ENCODE measurements at regions not wholly inside any gene's neighbourhood (a gene's known extent, or its start where the extent isn't known, plus 50 kb on each side); places are given as distances from the start of the nearest gene placed in this dataset.

DNA sequence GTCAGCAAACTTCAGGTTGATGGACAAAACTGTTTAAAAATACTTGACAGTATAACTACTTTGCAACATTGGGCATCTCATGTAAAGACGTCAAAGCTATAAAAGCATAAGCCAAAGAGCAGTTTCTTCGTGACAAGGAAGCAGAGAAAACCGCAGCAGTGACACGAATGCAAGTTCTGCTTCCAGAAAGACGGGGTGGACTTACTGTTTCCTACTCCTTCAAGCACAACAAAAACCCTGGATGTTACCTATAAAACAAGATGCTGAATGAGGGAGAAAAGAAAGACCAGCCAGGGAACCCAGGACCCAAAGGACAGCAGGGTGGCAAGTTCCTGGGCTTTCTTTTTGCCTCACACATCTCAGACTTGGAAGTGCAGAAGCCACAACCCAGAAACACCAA lies 98.0 kb downstream of the DLL1 start:
- DNase-seq, result no peak

DNA sequence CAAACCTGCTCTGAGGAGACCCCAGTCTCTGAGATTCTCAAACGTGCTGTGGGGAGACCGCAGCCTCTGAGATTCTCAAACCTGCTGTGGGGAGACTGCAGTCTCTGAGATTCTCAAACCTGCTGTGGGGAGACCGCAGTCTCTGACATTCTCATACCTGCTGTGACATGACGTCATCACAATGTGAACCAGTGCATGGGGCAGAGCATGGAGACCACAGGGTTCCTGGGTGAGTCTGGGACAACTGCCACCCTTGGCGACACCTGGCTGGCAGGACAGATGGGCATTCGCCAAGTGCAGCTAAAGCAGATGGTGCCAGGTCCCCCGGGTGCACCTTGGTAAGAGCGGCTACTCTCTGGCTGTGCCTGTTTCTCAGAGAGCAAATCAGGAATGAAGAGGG lies 98.8 kb downstream of the DLL1 start:
- DNase-seq, result peak in 1 of 2 experiments; percentile 2

DNA sequence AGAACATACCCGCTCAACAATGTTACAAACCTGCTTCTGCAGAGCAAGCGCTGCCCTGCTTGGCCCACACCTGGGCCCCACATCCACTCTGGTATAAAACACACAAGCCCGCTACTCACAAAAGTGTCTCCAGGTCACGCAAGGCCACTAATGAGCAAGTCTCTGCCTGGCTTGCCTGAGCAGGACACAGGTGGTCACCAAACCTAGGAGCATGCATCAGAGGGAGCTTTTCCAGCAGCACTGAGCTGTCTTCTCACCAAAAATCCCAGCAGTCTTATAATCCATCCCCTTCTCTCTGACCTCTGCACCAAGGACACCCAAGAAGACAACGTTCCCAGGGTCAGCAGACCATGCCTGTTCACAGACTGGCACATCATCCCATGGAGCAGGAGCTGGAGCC lies 100.8 kb downstream of the DLL1 start:
- DNase-seq, result peak in 1 of 2 experiments; percentile 3

DNA sequence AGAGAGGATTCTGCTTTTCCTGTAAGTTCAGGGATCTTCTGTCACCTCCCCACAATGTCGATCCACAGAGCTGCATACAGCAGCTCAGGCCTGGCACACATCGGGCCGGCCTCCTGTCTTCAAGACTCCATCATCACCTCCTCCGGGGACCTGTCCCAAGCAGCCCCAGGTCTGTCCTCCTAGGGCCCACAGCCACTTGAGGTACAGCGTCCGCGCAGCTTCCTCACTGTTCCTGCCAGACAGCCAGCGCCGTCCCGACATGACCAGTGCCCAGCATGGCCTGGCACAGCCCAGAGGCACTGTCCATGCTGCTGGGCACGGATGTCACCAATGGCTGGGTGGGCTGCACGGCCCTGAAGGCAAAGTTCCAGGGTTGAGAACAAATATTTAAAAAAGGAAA lies 101.6 kb downstream of the DLL1 start:
- DNase-seq, result peak in 1 of 2 experiments; percentile 7

DNA sequence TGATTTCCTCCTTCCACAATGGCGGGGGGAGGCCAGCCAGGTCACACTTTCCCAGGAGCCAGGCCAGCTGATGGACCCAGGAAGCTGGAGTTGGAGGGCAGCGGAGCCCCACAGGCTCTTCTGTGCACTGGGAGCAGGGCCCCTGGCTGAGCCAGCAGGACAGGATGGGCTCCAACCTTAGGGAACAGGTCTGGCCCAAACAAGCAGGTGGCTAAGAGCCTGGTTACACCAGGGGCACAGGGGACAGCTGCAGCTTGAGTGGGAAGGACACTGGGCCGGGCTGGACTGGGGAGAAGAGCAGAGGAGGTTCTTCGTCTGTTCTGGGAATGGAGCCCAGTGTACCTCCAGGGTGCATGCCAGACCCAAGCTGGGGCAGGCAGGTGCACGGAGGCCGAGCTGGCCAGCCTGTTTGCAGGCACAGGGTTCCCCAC lies 102.3 kb downstream of the DLL1 start:
- DNase-seq, result peak in 1 of 2 experiments; percentile 4

DNA sequence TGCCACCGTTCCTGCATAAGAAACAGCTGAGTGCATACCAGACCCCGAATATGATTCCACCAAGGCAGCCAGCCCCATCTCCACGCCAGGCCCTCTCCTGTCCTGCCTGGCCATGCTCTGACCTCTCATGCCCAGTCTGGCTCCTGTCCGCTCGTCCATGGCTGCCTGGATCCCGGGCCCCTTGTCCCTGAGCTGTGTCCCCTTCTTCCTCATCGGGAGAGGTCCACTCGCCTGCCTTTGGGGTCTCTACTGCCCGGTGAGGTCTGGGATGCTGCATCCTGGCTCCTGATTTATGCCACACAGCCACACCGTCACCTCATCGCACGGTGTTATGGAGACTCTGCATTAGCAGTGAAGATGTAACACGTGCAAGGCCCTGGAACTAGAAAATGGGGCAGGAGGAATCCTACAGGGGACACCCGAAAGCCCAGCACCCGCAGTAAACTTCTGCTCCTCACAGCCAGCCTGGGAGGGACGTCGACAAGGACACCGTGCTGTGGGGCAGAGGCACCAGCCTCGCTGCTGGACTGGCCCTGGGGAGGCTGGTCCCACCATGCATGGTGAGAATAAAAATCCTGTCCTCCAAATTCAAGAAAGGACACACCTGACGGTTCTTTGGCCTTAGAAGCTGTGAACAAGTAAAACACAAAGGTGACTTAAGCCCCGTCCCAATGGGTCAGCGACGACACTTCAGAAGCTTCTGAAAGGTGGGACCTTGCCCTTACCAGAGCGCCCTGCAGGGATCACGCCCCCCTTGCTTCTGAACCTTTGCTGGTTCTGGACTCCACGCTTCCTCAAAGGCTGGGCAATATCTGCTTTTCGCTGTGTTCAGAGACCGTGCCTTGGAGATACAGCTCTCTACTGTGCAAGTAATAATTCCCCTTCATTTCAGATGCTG lies 103.0 kb downstream of the DLL1 start:
- DNase-seq, result peak in 1 of 2 experiments; percentile 1

DNA sequence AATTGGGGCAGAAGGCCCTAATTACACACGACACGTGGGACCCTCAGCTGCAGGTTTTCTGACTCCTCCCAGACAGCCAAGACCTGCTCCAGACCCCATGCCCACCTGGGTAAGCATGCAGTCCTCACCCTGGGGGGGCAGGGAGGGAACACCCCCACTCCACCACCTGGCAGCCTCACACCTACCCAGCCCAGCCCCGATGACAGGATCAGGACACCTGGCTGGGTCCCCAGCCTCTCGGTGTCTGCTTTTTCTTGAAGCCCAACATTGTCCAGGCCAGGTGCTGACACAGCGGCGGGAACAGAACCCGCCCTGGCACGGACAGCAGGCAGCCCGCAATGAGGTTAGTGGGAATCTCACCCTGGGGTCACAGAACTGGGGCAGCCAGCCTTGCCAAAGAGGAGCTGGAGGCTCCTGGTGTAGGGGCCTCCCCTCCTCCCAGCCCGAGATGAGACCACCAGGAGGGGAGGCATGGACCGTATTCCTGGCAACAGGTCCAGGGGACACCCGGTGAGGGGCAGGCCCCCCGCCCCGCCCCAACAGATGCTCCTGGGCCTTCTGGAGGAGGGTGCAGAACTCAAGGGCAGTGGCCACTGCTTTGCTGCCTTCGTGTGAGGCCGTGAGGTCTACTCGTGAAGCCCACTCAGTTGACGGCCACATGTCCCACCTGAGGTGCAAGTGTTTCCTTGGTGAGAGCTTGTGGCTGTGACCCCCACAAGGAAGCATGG lies 103.8 kb downstream of the DLL1 start:
- DNase-seq, result peak in 1 of 2 experiments; percentile 4

DNA sequence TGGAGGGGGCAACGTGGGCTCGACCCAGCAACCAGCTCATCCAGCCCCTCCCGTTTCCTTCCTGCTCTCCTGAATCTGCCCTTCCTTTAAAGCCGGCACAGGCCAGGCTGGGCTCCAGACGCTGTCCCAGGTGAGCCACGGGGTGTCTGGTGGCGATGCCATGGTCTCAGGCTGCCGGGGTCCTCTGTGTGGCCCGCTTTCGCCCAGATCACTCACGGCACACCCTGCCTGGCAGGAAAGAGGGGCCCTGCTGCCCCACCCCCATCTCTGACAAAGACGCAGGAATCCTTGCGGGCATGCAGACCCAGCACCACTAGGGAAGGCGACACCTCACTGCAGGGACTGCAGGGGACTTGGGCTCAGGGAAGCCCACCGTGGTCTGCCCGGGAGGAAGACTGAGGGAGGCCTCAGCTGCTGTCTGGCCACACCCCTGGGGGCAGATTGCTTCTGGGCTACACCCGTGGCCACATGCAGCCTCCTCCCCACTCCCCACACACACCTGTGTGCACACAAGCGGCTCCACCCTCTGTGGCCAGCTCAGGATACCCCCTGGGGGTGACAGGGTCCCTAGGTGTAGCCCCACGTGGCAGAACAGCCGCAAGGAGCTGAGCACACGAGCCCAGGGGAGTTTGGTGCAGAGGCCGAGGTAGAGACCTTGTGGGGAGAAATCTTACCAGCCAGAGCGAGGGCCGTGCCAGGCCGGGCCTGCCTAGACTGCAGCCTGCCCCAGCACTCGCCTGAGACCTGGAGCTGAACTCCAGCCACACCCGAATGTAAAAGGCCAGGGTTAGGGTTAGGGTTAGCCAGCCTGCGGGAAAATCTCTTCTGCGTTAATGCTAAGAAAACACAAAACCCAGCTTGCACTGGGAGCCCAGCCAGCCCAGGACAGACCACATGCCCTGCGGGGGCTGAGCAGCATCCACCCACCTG lies 104.6 kb downstream of the DLL1 start:
- peak in 1 of 2 experiments; percentile 8 for DNase-seq

DNA sequence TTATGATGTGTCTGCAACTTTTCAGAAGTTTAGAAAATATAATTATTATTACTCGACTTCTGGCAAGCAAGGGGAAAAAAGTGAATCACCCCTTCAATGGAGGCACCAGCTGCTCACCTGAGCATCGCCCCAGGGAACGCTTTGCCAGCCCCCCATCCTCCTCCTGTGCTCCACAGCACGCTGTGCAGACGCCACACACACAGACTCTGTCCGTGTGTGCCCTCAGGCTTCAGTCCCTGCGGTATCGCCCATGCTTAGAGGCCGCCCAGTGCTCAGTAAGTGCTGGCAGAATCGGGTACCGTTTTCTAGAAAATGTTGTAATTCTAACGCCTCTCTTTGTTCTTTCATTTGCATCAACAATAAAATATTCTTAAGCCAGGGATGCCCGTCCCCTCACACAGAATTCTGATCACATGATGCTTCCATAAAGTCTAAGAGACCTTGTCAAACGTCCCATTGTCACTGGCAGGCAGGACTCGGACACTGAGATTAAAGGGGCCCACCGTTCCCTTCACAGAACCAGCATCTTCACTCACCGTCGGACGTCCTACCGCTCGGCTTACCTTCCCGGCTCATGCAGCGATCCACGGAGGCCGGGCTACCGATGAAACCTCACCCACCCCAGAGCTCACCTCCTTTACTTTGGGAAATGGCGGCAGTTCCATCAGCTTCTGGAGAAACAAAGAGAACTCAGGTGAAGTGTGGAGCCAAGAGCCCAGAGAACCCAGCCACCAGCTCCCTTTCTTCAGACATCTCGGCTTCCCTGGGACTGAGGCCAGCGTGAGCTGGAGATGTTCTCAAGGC lies 105.5 kb downstream of the DLL1 start:
- DNase-seq, result peak in 1 of 2 experiments; percentile 5

DNA sequence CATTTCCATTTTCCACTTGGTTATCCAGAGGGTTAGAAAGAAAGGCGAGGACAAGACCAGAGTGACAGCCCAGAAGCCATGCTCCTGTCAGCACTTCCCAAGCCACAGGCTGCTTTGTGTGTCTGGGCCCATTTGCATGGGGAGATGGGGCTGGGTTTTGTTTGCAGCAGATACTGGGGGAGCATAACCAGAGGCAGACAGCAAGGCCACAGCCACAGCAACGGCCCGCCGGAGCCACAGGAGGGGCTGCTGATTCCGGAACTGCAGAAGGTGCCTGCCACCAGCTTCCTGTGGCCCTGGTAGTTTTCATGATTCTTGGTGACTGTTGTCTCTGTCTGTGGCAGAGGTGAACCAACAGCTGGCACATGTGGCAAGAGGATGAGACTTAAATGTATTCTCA lies 106.6 kb downstream of the DLL1 start:
- DNase-seq, result peak in 1 of 2 experiments; percentile 12

DNA sequence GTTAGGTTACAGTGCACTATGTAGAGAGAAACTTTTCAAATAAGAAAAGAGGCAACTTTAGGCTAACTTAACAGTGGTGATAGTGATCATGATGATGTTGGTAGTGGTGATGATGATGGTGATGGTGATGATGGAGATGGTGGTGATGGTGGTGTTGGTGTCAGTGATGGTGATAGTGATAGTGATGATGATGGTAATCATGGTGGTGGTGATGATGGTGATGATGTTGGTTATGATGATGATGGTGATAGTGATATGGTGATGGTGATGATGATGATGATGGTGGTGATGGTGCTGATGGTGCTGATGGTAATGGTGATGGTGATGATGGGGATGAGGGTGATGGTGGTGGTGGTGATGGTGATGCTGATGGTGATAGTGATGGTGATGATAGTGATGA lies 107.4 kb downstream of the DLL1 start:
- no peak for DNase-seq

DNA sequence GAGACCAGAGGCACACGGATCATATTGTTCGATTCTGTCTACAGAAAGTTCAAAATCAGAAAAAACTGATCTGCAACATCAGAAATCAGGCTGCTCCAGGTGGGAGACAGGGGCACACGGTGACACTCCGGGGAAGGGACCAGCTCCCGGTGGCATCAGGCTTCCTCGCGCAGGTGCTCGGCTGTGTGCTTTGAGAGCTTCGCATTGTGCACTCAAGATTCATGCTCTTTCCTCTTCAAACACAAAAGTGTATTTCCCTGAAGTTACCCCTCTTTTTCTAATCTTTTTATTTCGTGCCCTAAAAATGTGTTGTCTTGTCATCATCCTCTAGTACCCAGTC lies 108.1 kb downstream of the DLL1 start:
- DNase-seq, result no peak

DNA sequence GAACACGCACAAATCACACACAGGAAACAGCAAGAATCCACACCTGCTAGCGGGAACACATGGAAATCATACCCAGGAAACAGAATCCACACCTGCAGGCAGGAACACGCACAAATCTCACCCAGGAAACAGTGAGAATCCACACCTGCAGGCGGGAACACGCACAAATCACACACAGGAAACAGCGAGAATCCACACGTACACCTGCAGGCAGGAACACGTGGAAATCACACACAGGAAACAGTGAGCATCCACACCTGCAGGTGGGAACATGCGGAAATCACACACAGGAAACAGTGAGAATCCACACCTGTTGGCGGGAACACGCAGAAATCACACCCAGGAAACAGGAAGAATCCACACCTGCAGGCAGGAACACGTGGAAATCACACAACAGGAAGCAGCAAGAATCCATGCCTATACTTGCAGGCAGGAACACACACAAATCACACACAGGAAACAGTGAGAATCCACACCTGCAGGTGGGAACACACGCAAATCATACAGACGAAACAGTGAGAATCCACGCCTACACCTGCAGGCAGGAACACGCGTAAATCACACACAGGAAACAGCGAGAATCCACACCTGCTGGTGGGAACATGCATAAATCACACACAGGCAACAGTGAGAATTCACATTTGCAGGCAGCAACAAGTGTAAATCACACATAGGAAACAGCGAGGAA lies 108.6 kb downstream of the DLL1 start:
- peak in 1 of 2 experiments; percentile 4 for DNase-seq

DNA sequence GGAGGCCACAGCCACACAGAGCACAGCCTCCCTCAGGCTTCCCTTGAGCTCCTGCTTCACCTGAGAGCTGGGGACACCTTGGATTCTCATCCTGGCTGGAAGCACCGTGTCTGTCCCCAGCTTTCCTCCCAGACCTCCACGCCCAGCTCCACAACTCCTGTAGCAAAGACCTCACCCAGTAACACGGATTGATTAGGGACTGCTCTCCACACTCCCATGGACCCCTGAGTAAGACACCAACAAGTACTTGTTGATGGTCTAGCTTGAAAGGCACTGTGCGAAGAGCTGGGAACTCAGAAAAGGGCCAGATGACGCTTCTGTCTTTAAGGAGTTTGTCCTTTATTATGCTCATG lies 109.6 kb downstream of the DLL1 start:
- DNase-seq, result no peak

DNA sequence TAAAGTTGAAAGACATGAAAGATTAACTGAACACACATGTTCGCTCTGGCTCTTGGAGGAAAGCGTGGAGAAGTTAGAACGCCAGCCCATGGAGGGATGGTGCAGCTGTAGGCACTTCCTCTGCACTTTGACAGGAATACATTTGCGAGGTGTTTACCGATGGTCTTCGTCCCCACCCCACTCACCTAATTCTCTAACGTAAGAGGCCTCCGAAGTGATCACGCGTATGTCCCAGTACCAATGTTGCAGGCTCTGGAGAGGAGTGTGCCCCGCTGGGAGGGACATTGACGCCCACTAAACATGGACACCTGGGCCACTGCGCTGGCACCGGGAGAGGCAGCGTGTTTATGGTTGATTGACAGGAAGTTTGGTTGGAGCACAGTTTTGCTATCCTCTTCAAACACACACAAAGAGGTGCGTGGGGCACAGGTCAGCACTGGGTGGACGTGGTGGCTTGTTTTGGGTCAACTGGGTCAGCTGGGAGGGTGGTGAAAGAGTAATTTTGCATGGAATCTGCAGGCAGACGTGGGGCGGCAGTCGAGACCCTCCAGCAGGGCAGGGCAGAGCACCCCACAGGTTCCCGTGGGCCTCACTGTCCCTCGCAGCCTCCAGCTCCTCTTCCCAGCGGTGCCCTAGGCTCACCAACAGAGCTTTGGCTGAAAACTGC lies 110.1 kb downstream of the DLL1 start:
- peak in 1 of 2 experiments; percentile 2 for DNase-seq

DNA sequence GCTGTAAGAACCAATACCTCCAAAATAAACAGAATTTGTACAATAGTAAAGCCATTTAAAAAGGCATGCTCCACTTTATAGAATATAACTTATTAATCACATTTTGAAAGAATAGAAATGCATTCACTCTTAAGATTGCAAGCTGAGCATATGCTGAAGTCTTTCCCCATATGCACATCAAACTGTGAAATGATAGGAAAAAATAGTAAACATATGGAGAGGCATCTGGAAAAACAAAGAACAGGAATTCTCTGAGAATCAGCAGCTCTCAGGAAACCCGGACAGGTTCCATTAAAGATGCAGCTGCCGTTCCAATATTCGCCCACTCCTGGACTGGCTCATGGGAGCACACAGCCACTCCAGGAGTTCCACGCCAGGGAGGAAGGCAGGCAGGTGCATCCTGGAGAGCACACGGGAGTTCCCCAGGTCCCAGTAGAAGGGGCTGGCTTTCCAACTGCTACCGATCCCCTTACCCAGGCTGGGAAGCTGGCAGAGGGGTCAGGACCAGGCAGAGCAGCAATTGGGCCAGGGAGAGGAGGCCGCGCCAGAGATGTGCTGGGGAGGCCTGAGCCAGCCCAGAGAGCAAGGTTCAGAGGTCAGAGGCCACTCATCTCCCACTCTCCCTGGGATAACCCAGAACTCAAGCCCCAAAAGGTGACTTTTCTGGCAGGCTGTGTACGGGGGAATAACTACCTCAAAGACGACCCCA lies 111.1 kb downstream of the DLL1 start:
- DNase-seq, result no peak

DNA sequence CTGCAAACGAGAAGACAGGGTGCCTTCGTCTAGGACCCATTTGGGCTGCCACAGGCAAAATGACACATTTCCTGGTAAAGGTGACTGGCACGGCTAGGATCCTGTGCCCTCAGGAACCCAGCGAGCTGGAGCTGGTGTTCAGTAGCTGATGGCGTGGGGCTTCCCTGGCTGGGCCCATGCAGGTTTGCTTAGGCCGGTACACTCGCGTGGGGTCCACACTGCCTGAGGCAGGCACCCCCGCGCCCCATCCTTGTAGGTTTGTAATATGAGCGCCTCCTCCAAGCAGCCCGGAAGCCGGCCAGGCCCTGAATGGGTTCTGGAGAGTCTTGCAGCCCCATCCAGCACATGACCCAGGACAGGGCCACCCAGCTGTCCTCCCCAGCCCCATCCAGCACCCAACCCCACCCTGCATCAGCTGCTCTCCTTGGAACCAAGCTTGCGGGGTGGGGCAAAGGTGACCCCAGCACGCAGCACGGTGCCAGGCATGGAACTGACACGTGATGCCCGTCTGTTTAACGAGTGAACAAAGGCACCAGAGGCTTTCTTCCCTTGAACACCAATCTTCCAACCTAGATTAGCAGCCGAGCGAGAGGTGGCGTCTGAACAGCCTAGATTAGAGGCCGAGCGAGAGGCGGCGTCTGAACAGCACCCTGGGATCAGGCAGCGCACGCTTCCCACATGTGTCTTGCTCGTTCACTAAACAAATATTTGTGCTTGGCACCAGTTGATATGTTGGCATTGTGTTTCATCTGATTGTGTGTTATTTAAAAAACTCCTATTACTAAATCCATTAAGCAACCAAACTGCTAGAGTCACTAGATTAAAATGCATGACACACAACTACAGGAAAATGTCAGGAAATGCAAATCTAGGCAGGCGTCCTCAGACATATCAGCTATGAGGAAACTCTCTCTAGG lies 112.1 kb downstream of the DLL1 start:
- no peak for DNase-seq

DNA sequence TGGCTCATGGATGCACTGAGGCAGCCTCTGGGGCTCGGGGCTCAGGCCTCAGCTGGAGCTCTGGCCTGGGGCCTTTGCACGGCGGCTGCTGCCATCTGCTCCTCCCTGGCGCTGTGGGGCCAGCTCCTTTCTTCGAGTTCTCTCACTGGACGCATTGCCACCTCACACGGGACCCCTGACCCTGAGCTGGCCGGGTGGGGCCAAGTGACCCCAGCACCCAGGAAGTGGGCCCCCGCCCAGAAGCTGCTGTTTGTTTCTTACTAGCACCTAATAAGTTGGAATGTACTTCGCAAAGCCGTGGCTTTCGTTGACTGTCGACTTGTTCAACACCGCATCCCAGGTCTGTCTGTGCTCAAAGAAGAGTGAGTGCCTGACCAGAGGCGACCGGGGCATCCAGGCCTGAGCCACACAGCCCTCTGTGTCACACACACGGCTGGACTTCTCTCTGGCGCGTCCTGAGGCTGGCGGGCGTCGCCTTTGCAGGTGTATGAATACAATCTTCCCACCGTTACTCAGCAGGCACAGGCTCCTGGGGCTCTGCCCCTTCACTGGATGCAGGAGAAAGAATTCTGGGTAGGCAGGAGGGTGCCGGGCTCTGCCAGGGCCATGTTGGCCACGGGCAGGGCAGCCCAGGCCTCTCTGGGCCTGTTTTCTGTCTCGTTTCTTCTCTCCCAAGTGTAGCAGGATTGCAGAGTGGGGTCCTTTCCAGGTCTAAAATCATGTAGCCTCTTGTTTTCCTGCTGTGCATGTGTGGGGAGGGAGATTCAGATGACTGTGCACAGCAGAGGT lies 112.9 kb downstream of the DLL1 start:
- DNase-seq, result no peak

Data from activated T-cell treated with anti-CD3 and anti-CD28 coated beads, Interleukin-2, amount 50 U/mL, for 48 hours (primary cell).